Activated CD4-positive, alpha-beta memory T cell treated with anti-CD3 and anti-CD28 coated beads for 36 hours (primary cell): ENCODE measurements at regions not wholly inside any gene's neighbourhood (a gene's known extent, or its start where the extent isn't known, plus 50 kb on each side); places are given as distances from the start of the nearest gene placed in this dataset.

Experiments used
- CTCF ChIA-PET: fragments of 350-600 bp; sonication (Branson Sonifier 250); formaldehyde crosslinking; loops from one replicate; lab custom pipeline; 2021; ENCODE audit warnings: antibody characterized with exemption, inconsistent platforms; lab: Charles Lee
- POLR2A ChIA-PET: fragments of 350-600 bp; sonication (Branson Sonifier 250); formaldehyde crosslinking; loops from one replicate; lab custom pipeline; 2021; ENCODE audit warnings: antibody characterized with exemption; lab: Charles Lee
- DNase-seq: peaks from one replicate; pipeline ENCODE4 v3.0.0-alpha.2; 2020
- H3K27ac Mint-ChIP-seq: one replicate; pipeline ENCODE4 v1.8.0; 2021; ENCODE audit warnings: mixed read lengths
- H3K27me3 Mint-ChIP-seq: one replicate; pipeline ENCODE4 v1.8.0; 2021; ENCODE audit warnings: mixed read lengths
- H3K36me3 Mint-ChIP-seq: one replicate; pipeline ENCODE4 v1.8.0; 2021; ENCODE audit warnings: mixed read lengths
- H3K4me1 Mint-ChIP-seq: one replicate; pipeline ENCODE4 v1.8.0; 2021; ENCODE audit warnings: low read depth, mixed read lengths
- H3K4me3 Mint-ChIP-seq: one replicate; pipeline ENCODE4 v1.8.0; 2021; ENCODE audit warnings: mild to moderate bottlenecking, mixed read lengths
- H3K9me3 Mint-ChIP-seq: one replicate; pipeline ENCODE4 v1.8.0; 2021; ENCODE audit warnings: mixed read lengths
- intact Hi-C: fragments of 100-400 bp; cut with micrococcal nuclease; formaldehyde crosslinking; loops from one replicate; pipeline ENCODE4 v1.15.1; 2023

DNA sequence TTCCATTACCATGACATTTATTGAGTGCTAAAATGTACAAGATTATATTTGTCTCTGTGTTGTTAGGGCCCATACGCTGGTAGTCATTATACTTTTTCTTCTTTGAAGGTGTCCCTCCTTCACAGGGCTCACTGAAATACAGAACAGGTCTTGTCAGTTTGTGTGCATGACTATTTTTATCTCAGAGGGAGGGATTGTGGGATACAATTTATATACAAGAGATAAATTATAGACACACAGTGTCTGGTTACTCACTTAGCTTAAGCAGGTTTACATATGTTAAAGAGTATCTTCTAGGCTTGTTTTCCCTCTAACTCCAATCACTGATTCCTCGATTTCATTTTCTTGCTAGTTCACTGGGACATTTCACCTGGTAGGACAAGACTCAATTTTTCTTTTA is 143.3 kb upstream of the GUCY1A1 start:
- no peaks in the 10 kb centered on the region for H3K27me3 Mint-ChIP-seq
- CTCF ChIA-PET: no interaction called here

DNA sequence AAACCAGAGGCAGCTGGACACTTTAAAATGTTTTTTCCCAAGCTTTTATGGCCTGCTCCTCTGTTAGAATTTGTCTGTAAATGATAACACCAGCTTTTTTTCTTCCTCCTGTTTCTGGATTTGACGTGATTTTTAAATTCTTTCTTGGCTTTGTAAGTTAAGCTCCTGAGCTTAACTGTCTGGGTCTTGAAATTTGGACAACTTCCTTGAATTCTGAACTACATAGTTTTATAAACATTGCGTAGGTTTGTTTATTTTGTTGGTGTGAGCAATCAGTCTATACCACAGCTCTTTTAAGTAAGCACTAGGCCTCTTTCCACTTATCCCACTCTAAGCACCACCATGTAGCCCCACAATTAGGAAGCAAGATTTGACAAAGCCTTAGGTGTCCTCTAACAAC is 144.4 kb upstream of the GUCY1A1 start:
- peaks cover 2% of the 10 kb centered on the region for H3K4me1 Mint-ChIP-seq
- no peak for DNase-seq
- peaks cover 3% of the 10 kb centered on the region for H3K27me3 Mint-ChIP-seq
- intact Hi-C loops: no loop called here
- POLR2A ChIA-PET: no interaction called here
- H3K9me3 Mint-ChIP-seq: peaks cover 13% of the 10 kb centered on the region
- H3K27ac Mint-ChIP-seq: no peak overlapping the region
- CTCF ChIA-PET: no interaction called here
- no peak overlapping the region for H3K4me3 Mint-ChIP-seq
- no peaks in the 10 kb centered on the region for H3K36me3 Mint-ChIP-seq

More for the DNA sequence above, 143.3 kb upstream of the GUCY1A1 start:
- no peaks in the 10 kb centered on the region for H3K36me3 Mint-ChIP-seq
- no peak overlapping the region for H3K4me3 Mint-ChIP-seq
- DNase-seq: no peak
- H3K9me3 Mint-ChIP-seq: peaks cover 13% of the 10 kb centered on the region
- H3K27ac Mint-ChIP-seq: no peak overlapping the region
- intact Hi-C loops: no loop called here
- POLR2A ChIA-PET: no interaction called here
- H3K4me1 Mint-ChIP-seq: peaks cover 2% of the 10 kb centered on the region

DNA sequence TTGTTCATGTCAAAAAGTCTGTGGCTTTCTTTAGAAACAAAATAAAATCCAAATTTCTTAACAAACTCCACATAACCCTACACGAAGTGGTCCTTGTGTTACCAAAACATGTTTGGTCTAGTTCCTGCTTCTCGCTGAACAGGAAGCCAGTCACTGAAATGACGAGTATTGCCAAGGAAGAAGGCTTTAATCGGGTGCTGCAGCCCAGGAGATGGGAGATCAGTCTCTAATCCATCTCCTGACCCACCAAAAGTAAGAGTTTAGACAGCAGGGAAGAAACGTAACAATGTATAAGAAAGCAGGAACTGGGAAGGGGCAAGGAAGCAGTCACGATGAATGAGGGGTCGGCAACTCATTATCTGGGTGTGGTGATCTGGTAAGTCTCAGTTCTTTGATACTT is 144.6 kb upstream of the MAP9 start:
- Mint-ChIP-seq H3K4me3 (no peak overlapping the region), H3K27me3 (peaks cover 5% of the 10 kb centered on the region), H3K4me1 (no peaks in the 10 kb centered on the region), H3K36me3 (no peaks in the 10 kb centered on the region), H3K27ac (no peak overlapping the region), H3K9me3 (peaks cover 13% of the 10 kb centered on the region)
- intact Hi-C loops: no loop called here
- ChIA-PET POLR2A (no interaction called here), CTCF (no interaction called here)
- no peak for DNase-seq

- no peak for DNase-seq
- Mint-ChIP-seq H3K9me3 (no peaks in the 10 kb centered on the region), H3K4me1 (no peaks in the 10 kb centered on the region), H3K4me3 (no peak overlapping the region), H3K27me3 (peaks cover 5% of the 10 kb centered on the region), H3K36me3 (no peaks in the 10 kb centered on the region), H3K27ac (no peak overlapping the region)
- POLR2A ChIA-PET: no interaction called here
- intact Hi-C loops: no loop called here
- CTCF ChIA-PET: no interaction called here
Observed at GRCh38 chr4:155515444-155516075, 138.8 kb upstream of the MAP9 start.

GRCh38 chr4:155514628-155515027 is 137.9 kb upstream of the MAP9 start:
- POLR2A ChIA-PET: no interaction called here
- intact Hi-C loops: no loop called here
- H3K36me3 Mint-ChIP-seq: no peaks in the 10 kb centered on the region
- H3K9me3 Mint-ChIP-seq: no peaks in the 10 kb centered on the region
- no peaks in the 10 kb centered on the region for H3K4me1 Mint-ChIP-seq
- H3K4me3 Mint-ChIP-seq: no peak overlapping the region
- CTCF ChIA-PET: no interaction called here
- peaks cover 5% of the 10 kb centered on the region for H3K27me3 Mint-ChIP-seq
- no peak overlapping the region for H3K27ac Mint-ChIP-seq
- no peak for DNase-seq

DNA sequence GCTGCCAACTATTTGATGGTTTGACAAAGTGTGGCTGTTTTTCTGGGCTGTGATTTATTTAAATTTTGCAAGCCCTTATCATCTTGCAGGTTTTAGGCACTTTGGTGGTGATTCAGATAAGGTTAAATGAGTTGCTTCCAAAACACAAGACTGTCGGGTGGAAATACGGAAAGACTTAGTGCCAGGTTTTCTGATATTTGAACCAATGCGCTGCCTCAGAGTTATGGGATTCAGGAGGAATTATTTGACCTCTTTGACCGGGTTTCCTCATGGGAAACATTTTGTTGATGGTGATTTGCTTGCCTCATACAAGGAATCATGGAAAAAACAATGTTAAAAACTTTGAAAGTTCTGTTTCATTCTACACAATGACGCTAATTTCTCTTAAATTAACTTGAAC is 136.1 kb upstream of the MAP9 start:
- intact Hi-C loops: no loop called here
- ChIA-PET CTCF (no interaction called here), POLR2A (no interaction called here)
- no peaks in the 10 kb centered on the region for H3K4me1 Mint-ChIP-seq
- DNase-seq: no peak
- no peaks in the 10 kb centered on the region for H3K36me3 Mint-ChIP-seq
- peaks cover 6% of the 10 kb centered on the region for H3K27me3 Mint-ChIP-seq
- no peak overlapping the region for H3K4me3 Mint-ChIP-seq
- H3K9me3 Mint-ChIP-seq: no peaks in the 10 kb centered on the region
- H3K27ac Mint-ChIP-seq: no peak overlapping the region

DNA sequence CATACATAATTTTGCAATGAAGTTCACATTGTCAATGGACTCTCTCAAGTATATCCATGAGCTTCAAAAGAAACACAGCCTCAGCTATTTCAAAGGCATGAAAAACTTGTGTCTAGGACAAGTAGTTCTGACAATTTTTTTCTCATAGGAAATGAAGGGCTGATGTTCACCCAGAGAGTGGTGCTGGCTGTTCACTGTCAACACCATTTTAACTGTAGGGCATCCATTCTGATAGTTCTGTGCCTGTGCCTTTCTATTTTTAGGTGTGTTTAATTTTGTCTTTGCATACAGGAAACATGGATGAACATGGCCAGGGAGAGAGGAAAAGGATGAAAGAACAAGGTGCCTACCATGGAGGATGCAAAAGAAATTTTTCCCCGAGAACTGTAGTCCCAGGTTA is 135.3 kb upstream of the MAP9 start:
- intact Hi-C loops: no loop called here
- no peaks in the 10 kb centered on the region for H3K9me3 Mint-ChIP-seq
- H3K36me3 Mint-ChIP-seq: no peaks in the 10 kb centered on the region
- H3K27ac Mint-ChIP-seq: no peak overlapping the region
- peaks cover 2% of the 10 kb centered on the region for H3K27me3 Mint-ChIP-seq
- CTCF ChIA-PET: no interaction called here
- POLR2A ChIA-PET: no interaction called here
- H3K4me1 Mint-ChIP-seq: no peaks in the 10 kb centered on the region
- no peak for DNase-seq
- H3K4me3 Mint-ChIP-seq: no peak overlapping the region

GRCh38 chr4:155510771-155511170 is 134.0 kb upstream of the MAP9 start:
- Mint-ChIP-seq H3K36me3 (no peaks in the 10 kb centered on the region), H3K4me1 (no peaks in the 10 kb centered on the region), H3K27ac (no peak overlapping the region), H3K27me3 (peaks cover 2% of the 10 kb centered on the region), H3K9me3 (no peaks in the 10 kb centered on the region), H3K4me3 (no peak overlapping the region)
- ChIA-PET POLR2A (no interaction called here), CTCF (no interaction called here)
- DNase-seq: no peak
- intact Hi-C loops: no loop called here

DNA sequence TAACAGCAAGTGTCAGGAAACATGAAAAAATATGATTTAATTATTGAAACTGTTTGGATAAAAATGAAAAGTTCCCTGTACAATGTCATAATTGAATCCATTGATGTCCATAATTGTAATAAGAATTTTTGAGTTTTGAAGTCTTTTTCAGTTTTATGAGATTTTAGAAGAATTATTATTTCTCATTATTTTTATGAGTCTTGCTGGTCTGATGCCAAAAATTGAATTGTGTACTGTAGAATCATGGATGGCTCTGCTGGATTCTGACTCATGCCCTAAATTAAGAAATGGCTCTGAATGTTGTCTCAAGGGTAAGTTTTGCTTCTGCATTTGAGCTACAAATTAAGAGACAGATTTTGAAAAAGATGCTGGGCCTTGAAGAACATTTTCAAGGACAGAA is 132.8 kb upstream of the MAP9 start:
- H3K36me3 Mint-ChIP-seq: no peaks in the 10 kb centered on the region
- no peaks in the 10 kb centered on the region for H3K4me1 Mint-ChIP-seq
- CTCF ChIA-PET: no interaction called here
- POLR2A ChIA-PET: no interaction called here
- H3K27me3 Mint-ChIP-seq: peaks cover 2% of the 10 kb centered on the region
- H3K4me3 Mint-ChIP-seq: no peak overlapping the region
- DNase-seq: no peak
- no peak overlapping the region for H3K27ac Mint-ChIP-seq
- H3K9me3 Mint-ChIP-seq: no peaks in the 10 kb centered on the region
- intact Hi-C loops: no loop called here

- POLR2A ChIA-PET: no interaction called here
- no peak overlapping the region for H3K4me3 Mint-ChIP-seq
- peaks cover 4% of the 10 kb centered on the region for H3K27me3 Mint-ChIP-seq
- no peak overlapping the region for H3K27ac Mint-ChIP-seq
- H3K36me3 Mint-ChIP-seq: no peaks in the 10 kb centered on the region
- CTCF ChIA-PET: no interaction called here
- no peak for DNase-seq
- no peaks in the 10 kb centered on the region for H3K9me3 Mint-ChIP-seq
- intact Hi-C loops: no loop called here
- no peaks in the 10 kb centered on the region for H3K4me1 Mint-ChIP-seq
Observed at GRCh38 chr4:155506745-155507144, 130.0 kb upstream of the MAP9 start.

- Mint-ChIP-seq H3K27me3 (peaks cover 4% of the 10 kb centered on the region), H3K4me3 (no peak overlapping the region), H3K9me3 (no peaks in the 10 kb centered on the region), H3K27ac (no peak overlapping the region), H3K36me3 (no peaks in the 10 kb centered on the region), H3K4me1 (no peaks in the 10 kb centered on the region)
- intact Hi-C loops: no loop called here
- DNase-seq: no peak
- ChIA-PET CTCF (no interaction called here), POLR2A (no interaction called here)
Observed at GRCh38 chr4:155505321-155505720, 128.6 kb upstream of the MAP9 start.

DNA sequence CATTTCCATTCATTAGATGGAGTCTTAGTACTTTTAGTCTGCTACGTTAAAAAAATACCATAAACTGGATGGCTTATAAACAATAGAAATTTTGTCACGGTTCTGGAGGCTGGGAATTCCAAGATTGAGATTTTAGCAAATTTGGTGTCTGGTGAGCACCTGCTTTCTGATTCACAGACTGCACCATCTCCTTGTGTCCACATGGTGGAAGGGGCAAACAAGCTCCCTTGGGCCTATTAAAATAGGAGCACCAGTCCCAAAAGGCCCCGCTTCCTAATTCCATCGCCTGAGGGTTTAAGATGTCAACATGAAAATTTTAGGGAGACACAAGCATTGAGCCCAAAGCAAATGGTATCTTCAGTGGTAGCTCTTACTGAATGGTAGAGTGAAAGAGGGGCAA is 120.5 kb upstream of the MAP9 start:
- intact Hi-C loops: no loop called here
- POLR2A ChIA-PET: no interaction called here
- H3K9me3 Mint-ChIP-seq: no peaks in the 10 kb centered on the region
- H3K27ac Mint-ChIP-seq: no peak overlapping the region
- CTCF ChIA-PET: no interaction called here
- no peaks in the 10 kb centered on the region for H3K36me3 Mint-ChIP-seq
- no peak overlapping the region for H3K4me3 Mint-ChIP-seq
- DNase-seq: no peak
- no peaks in the 10 kb centered on the region for H3K4me1 Mint-ChIP-seq
- peaks cover 2% of the 10 kb centered on the region for H3K27me3 Mint-ChIP-seq

GRCh38 chr4:155496294-155496626 is 119.5 kb upstream of the MAP9 start:
- H3K27ac Mint-ChIP-seq: no peak overlapping the region
- H3K4me3 Mint-ChIP-seq: no peak overlapping the region
- intact Hi-C loops: no loop called here
- CTCF ChIA-PET: no interaction called here
- H3K9me3 Mint-ChIP-seq: no peaks in the 10 kb centered on the region
- H3K4me1 Mint-ChIP-seq: no peaks in the 10 kb centered on the region
- DNase-seq: no peak
- POLR2A ChIA-PET: no interaction called here
- no peaks in the 10 kb centered on the region for H3K36me3 Mint-ChIP-seq
- H3K27me3 Mint-ChIP-seq: peaks cover 2% of the 10 kb centered on the region
